ENCODE measurements at regions not wholly inside any gene's neighbourhood (a gene's known extent, or its start where the extent isn't known, plus 50 kb on each side); places are given as distances from the start of the nearest gene placed in this dataset.

DNA sequence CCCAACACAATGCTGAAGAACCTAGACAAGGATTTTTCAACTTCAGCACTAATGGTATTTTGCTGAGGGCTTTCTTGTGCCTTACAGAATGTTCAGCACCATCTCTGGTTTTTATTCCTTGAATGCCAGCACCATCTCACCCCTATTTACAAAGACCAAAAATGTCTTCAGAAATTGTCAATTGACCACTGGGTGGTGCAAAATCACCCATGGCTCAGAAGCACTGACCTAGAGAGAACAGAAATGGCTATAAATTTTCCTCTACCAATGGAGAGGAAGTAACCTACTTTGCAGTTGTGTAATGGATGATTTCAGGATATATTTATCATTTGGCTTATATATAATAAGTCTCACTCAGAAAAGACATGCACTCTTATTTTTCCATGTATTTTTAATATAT is 431.0 kb upstream of the IRAK1BP1 start:
- no peak for DNase-seq (ENCODE audit: low spot score in 2 of 2)
- TF ChIP-seq EP300 (IDR thresholded peaks at IDR 0.05) (no peak), POLR2A (IDR thresholded peaks at IDR 0.05) (no peak), CTCF (IDR thresholded peaks at IDR 0.05) (no peak)
- H3K4me3 ChIP-seq: no peak overlapping the region

GRCh38 chr6:78438135-78438534 is 429.2 kb upstream of the IRAK1BP1 start:
- 76 to 83% methylated on average over 2 of the region's 2 CpGs for WGBS, 2 donors
- no peak overlapping the region for H3K27ac ChIP-seq
- H3K36me3 ChIP-seq: no peaks in the 10 kb centered on the region
- H3K4me3 ChIP-seq: no peak overlapping the region
- H3K9me3 ChIP-seq: no peaks in the 10 kb centered on the region
- no peaks in the 10 kb centered on the region for H3K27me3 ChIP-seq
- no peaks in the 10 kb centered on the region for H3K4me1 ChIP-seq
- TF ChIP-seq CTCF (IDR thresholded peaks at IDR 0.05): no peak
- no peak for TF ChIP-seq POLR2A (IDR thresholded peaks at IDR 0.05)
- TF ChIP-seq EP300 (IDR thresholded peaks at IDR 0.05): no peak
- DNase-seq (ENCODE audit: low spot score in 2 of 2): no peak

More for the DNA sequence above, 431.0 kb upstream of the IRAK1BP1 start:
- Histone ChIP-seq H3K9me3 (no peaks in the 10 kb centered on the region), H3K36me3 (no peaks in the 10 kb centered on the region), H3K27ac (no peak overlapping the region), H3K27me3 (no peaks in the 10 kb centered on the region), H3K4me1 (no peaks in the 10 kb centered on the region)

DNA sequence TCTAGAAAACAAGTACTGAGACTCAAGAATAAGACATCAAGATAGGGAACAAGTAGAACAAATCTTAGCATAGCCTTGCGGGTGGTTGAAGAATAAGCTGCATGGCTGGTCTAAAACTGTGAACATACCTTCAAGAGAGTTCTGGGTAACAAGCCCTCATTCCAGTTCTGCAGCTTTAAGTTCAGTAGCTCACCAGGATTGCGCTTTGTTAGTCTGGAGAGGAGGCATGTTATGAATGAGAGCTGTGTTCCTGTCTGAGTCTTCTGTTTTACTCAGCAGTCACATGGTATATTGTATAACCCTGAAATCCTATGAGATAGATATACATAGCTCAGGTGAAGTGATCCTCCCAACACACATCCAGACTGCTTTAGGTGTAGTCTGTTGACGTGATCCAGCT is 406.6 kb upstream of the IRAK1BP1 start:
- DNase-seq (ENCODE audit: low spot score in 2 of 2): no peak
- Histone ChIP-seq H3K4me3 (no peak overlapping the region), H3K36me3 (no peaks in the 10 kb centered on the region), H3K4me1 (no peaks in the 10 kb centered on the region), H3K27me3 (no peaks in the 10 kb centered on the region), H3K27ac (no peak overlapping the region), H3K9me3 (no peaks in the 10 kb centered on the region)
- no peak for TF ChIP-seq CTCF (IDR thresholded peaks at IDR 0.05)
- 67 to 69% methylated on average over 3 of the region's 3 CpGs for WGBS, 2 donors

- H3K36me3 ChIP-seq: no peaks in the 10 kb centered on the region
- no peak overlapping the region for H3K4me3 ChIP-seq
- peaks cover 0 to 4% (median 0%) of the 10 kb centered on the region in 4 donors for H3K9me3 ChIP-seq
- TF ChIP-seq CTCF (IDR thresholded peaks at IDR 0.05): no peak
- no peak for TF ChIP-seq POLR2A (IDR thresholded peaks at IDR 0.05)
- no peak for TF ChIP-seq EP300 (IDR thresholded peaks at IDR 0.05)
- 81 to 85% methylated on average over 10 of the region's 10 CpGs for WGBS, 2 donors
- H3K27me3 ChIP-seq: no peaks in the 10 kb centered on the region
- H3K27ac ChIP-seq: no peak overlapping the region
- H3K4me1 ChIP-seq: no peaks in the 10 kb centered on the region
- DNase-seq (ENCODE audit: low spot score in 2 of 2): no peak
Observed at GRCh38 chr6:78462728-78463127, 404.6 kb upstream of the IRAK1BP1 start.

DNA sequence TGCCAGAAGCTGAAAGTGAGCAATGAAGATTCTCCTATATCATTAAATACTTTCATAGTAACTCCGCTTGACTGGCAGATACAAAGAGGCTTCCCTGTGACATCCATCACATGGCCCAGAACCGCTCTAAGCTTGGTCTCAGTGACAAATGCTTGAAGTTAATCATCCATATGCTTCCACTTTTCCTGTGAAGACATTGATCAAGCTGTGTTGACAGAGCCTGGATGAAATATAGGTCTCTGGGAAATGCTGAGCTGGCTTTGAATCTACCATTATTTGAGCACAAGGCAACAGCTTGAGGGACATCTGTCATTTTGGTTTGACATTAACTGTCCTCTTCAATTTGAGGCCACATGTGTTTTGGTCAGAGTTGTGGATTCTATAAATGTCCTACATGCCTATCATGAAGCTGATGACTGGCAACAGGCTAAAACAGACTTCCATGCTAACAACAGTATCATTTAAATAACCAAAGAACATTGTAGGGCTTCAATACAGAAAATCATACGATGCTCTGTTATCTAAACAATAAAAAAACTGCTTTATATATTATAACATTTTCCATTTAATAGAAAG is 402.2 kb upstream of the IRAK1BP1 start:
- no peak for DNase-seq (ENCODE audit: low spot score in 2 of 2)
- 76 to 98% methylated on average over 3 of the region's 3 CpGs for WGBS, 2 donors
- no peaks in the 10 kb centered on the region for H3K36me3 ChIP-seq
- H3K27me3 ChIP-seq: no peaks in the 10 kb centered on the region
- H3K4me1 ChIP-seq: no peaks in the 10 kb centered on the region
- peaks cover 0 to 4% (median 0%) of the 10 kb centered on the region in 4 donors for H3K9me3 ChIP-seq
- TF ChIP-seq CTCF (IDR thresholded peaks at IDR 0.05): no peak
- no peak for TF ChIP-seq POLR2A (IDR thresholded peaks at IDR 0.05)
- no peak for TF ChIP-seq EP300 (IDR thresholded peaks at IDR 0.05)
- no peak overlapping the region for H3K4me3 ChIP-seq
- H3K27ac ChIP-seq: no peak overlapping the region
